C1 segment of cervical spinal cord (tissue), 14 donors: ENCODE measurements at regions not wholly inside any gene's neighbourhood (a gene's known extent, or its start where the extent isn't known, plus 50 kb on each side); places are given as distances from the start of the nearest gene placed in this dataset.
"Not testable (repeated sequence)": the region's sequence is repeated elsewhere in the genome, so short reads cannot be mapped to it uniquely, and the experiment has no call there.

ENCODE experiments used
- DNase-seq, 14 donors: peaks; one replicate each; lab custom pipeline; 2025; lab: John Stamatoyannopoulos, UW

GRCh38 chr5:106246044-106246745 is 1424.5 kb downstream of the EFNA5 start:
- DNase-seq, result not testable (repeated sequence)

DNA sequence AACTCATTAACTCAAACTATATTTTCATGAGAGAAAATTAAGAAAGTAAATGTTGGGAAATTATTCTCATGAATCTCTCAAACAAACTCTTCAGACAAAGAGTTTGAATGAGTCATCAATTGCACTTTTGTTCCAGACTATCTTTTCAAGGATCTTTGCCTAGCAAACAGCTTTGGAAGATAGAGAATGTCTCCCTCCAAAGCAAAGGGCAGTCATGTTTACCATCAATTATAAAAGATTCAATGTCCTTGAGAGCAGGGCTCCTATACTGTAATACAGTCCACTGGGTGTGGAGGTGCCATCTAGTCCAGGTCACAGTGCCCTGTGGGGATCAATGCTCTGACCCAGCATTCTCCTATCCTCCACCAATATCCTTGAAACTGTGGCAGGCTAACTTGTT is 1429.3 kb downstream of the EFNA5 start:
- DNase-seq, result peak in 1 of 14 donors; percentile 1

- DNase-seq, result no peak
These were observed 1464.7 kb downstream of the EFNA5 start for GRCh38 chr5:106205916-106206571.

DNA sequence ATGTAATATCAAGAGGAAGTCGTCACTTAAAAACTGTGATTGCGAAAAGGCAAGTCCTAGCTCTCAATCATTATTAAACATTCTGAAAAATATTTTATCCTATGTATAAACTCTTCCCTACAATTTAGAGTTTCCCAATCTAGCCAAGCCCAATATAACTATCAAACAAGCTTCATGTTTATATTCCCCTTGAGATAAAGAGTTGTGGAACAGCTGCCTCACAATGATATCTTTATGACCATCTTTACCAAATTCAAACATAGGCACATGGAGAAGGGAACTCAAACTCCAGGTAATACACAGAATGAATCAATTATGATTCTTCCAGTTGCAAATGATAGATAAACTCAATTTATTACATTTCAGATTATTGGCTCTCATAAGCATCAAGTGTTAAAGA is 1468.7 kb downstream of the EFNA5 start:
- no peak for DNase-seq

GRCh38 chr5:106200971-106201370 is 1469.8 kb downstream of the EFNA5 start:
- no peak for DNase-seq

DNA sequence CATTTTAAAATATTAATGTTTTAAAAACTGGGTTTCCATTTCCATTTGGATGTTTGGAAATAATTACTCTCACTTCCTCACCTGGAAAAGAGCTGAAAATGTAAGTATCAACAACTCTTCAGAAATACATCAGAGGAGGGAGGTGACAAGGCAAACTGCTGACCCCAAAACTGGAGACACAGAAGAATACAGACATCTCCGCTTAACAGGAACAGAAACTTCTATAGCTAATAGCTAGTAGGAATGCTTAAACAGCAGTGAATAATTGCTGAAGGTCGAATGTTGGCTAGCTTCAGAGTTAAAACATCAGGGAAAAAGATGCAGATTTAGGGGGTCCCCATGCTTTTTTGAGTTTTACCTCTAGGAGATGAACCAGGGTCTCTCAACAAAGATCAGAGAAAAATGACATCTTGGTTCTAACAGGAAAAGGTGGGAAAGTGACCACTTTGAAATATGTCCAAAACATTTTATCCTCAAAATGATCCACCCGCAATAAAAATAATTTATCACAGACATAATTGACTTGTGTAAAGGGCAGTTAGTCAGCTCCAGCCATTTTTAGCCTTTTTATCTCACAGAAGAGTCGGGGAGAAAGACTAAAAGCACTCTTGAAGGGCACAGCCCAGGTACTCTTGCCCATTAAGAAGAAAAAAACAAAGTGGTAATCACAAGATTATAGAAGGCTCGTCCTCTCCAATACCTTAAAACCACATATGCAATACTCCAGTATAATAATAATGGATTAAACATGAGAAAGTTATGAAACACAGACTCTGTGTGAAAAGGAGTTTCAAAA is 1474.9 kb downstream of the EFNA5 start:
- no peak for DNase-seq

- DNase-seq, result no peak
These were observed 1481.5 kb downstream of the EFNA5 start for GRCh38 chr5:106189121-106189809.

- DNase-seq, result no peak
These were observed 1485.1 kb downstream of the EFNA5 start for GRCh38 chr5:106185661-106186081.

DNA sequence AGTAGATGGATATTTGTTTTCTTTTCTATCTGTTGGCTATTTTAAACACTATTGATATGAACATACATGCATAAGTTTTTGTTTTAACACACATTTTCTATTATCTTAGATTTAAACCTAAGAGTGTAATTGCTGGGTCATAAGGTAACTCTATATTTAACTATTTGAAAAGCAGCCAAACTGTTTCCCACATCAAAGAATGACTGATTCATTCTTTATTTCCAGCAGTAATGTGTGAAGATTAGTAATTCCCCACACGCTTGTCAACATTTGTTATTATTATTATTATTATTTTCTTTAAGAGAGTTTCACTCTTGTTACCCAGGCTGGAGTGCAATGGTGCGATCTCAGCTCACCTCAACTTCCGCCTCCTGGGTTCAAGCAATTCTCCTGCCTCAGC is 1495.8 kb downstream of the EFNA5 start:
- no peak for DNase-seq

- no peak for DNase-seq
These were observed 1497.8 kb downstream of the EFNA5 start for GRCh38 chr5:106172681-106173532.

DNA sequence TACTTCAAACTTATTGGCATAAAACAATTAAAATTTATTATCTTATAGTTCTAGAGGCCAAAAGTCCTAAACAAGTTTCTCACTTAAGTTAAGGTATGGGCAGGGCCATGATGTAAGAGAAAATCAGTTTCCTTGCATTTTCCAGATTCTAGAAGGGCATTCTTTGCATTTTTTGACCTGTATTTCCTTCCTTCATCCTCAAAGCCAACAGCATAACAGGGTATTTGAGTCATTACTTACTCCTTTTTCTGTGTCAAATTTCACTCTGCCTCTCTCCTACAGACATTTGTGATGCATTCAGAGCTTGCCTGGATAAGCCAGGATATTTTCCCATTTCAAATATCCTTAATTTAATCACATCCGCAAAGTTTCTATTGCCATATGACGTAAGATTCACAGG is 1499.0 kb downstream of the EFNA5 start:
- no peak for DNase-seq

GRCh38 chr5:106171132-106171531 is 1499.6 kb downstream of the EFNA5 start:
- no peak for DNase-seq

DNA sequence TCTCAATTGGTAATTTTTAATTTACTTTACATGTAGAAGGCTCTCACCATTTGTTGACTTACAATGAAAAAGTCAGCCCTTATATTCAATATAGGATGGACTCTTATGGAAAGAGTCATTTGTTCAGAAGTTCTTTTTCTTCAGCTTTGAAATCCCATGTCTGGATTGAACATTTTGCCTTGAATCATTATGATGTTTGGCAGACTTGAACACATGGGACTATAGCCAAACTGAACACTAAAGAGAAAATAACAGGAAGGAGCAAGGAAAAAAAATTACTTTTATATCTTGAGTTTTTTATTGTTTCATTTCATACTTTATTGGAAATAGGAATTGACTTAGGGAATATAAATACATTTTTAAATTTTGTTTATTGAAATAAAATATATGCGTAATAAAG is 1503.0 kb downstream of the EFNA5 start:
- DNase-seq, result no peak

DNA sequence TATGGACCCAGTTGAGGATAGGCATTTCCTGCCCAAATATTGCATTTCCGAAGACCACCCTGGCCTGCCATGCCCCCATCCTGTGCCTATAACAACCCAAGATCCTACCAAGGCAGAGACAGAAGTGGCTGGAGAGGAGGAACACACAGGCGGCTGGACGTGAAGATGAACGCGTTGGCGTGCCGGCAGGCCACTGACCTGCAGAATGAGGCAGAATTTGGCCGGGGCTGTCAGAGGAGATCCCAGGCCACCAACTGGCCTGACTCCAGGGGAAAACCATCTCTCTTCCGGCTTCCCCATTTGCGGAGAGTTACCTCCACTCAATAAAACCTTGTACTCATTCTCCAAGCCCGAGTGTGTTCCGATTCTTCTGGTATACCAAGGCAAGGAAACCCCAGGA is 1507.5 kb downstream of the EFNA5 start:
- DNase-seq, result no peak

DNA sequence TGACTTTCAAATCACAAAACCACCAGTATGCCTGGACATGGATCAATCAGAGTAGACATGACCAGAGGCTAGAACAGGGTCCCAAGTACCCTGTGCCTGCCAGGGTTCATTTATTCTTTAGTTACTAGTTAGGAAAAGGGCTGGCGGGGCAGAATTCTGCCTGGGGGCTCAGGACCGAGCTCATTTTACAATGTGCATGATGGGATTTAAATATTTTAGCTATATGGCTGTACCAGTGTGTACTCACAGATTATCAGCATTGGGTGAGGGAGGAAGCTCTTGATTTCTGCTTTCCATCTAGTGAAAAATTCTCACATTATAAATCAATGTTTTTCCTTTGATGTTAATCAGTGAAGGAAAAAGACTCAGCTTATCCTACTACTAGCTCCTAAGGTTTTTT is 1511.1 kb downstream of the EFNA5 start:
- DNase-seq, result no peak

DNA sequence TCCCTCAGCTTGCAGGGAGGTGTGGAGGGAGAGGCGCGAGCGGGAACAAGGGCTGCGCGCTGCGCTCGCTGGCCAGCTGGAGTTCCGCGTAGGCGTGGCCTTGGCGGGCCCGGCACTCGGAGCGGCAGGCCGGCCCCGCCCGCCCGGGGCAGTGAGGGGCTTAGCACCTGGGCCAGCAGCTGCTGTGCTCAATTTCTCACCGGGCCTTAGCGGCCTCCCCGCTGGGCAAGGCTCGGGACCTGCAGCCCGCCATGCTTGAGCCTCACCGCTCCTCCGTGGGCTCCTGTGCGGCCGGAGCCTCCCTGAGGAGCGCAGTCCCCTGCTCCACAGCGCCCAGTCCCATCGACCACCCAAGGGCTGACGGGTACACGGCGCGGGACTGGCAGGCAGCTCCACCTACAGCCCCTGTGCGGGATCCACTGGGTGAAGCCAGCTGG is 1516.4 kb downstream of the EFNA5 start:
- DNase-seq, result no peak

- no peak for DNase-seq
These were observed 1518.2 kb downstream of the EFNA5 start for GRCh38 chr5:106152569-106152968.

GRCh38 chr5:106142116-106142515 is 1528.6 kb downstream of the EFNA5 start:
- no peak for DNase-seq

DNA sequence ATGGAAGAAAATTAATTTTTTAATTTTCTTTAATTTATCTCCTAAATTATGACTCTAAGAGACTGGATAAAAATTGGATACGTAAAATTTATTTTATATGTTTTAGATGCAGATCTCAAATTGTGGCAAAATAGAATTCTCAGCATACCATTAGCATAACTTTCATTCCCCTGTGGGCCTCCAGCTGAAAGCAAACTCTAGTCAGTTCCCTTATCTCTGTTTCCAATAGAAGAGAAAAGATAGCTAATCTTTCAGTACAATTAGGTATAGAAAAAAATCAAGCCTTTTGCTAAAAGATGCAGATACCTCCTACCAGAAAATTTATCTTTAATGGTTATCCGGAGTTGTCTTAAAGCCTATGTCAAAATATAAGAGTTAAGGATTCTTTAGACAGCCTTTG is 1530.6 kb downstream of the EFNA5 start:
- no peak for DNase-seq

GRCh38 chr5:106136061-106136460 is 1534.7 kb downstream of the EFNA5 start:
- no peak for DNase-seq

DNA sequence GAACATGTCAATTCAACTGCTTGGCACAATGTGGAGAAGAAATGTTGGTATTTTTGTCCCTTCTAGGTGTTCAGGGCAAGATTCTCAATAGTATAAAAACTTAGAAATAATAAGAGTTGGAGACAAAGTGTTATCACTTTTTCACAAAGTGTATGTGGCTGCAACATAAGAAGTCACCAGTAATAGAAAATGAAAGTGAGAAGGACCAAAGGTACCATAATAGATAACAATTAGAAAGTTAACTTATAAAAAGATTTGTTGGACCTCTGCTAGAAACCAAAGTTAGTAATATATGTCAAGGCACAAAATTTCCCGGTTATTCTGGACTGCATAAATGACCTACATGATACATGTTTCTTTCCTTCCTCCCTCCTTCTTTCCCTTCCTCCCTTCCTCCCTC is 1535.3 kb downstream of the EFNA5 start:
- no peak for DNase-seq
